A673 (cell line): ENCODE measurements at regions not wholly inside any gene's neighbourhood (a gene's known extent, or its start where the extent isn't known, plus 50 kb on each side); places are given as distances from the start of the nearest gene placed in this dataset.

ENCODE experiments used
- BruUV-seq: library from RNA; stranded (reverse); fragments of 400-500 nt; replicated peaks from 2 replicates; lab custom pipeline; 2021; lab: Mats Ljungman, UMichigan
- CTCF ChIA-PET: fragments of 300-600 bp; sonication (Branson Sonifier 250); formaldehyde crosslinking; loops from one replicate; lab custom pipeline; 2022; ENCODE audit warnings: antibody characterized with exemption; lab: Charles Lee
- POLR2A ChIA-PET: fragments of 300-600 bp; sonication (Branson Sonifier 250); formaldehyde crosslinking; loops from one replicate; lab custom pipeline; 2022; ENCODE audit warnings: antibody characterized with exemption; ENCODE audit not compliant: low non-redundant PET; lab: Charles Lee
- DNase-seq: peaks from one replicate; pipeline ENCODE4 v3.0.0-alpha.2; 2015; ENCODE audit warnings: low spot score
- H3K27ac ChIP-seq: fragments of 200-600 bp; sonication (generic); 2 replicates; pipeline ENCODE4 v1.5.1; 2016; ENCODE audit warnings: mixed run types, low read depth, mild to moderate bottlenecking, mixed read lengths, antibody characterized with exemption, low read length; ENCODE audit not compliant: poor library complexity, severe bottlenecking
- H3K27me3 ChIP-seq: fragments of 200-600 bp; sonication (generic); replicated peaks from 2 replicates; pipeline ENCODE4 v1.6.1; 2017; ENCODE audit warnings: mixed run types, low read depth, mild to moderate bottlenecking, mixed read lengths, antibody characterized with exemption, low read length; ENCODE audit not compliant: insufficient read depth, poor library complexity
- H3K36me3 ChIP-seq: fragments of 200-600 bp; sonication (generic); 2 replicates; pipeline ENCODE4 v1.6.1; 2016; ENCODE audit warnings: mixed run types, mild to moderate bottlenecking, mixed read lengths, antibody characterized with exemption, low read length; ENCODE audit not compliant: insufficient read depth, poor library complexity, severe bottlenecking
- H3K4me1 ChIP-seq: fragments of 200-600 bp; sonication (generic); 2 replicates; pipeline ENCODE4 v1.6.1; 2017; ENCODE audit warnings: mixed run types, mild to moderate bottlenecking, mixed read lengths, antibody characterized with exemption, low read length; ENCODE audit not compliant: insufficient read depth, poor library complexity, severe bottlenecking
- H3K4me3 ChIP-seq: fragments of 200-600 bp; sonication (generic); 2 replicates; pipeline ENCODE4 v1.5.1; 2016; ENCODE audit warnings: low read depth, mixed run types, mild to moderate bottlenecking, mixed read lengths, low read length; ENCODE audit not compliant: poor library complexity, severe bottlenecking
- H3K9me3 ChIP-seq: fragments of 200-600 bp; sonication (generic); 2 replicates; pipeline ENCODE4 v1.6.1; 2016; ENCODE audit warnings: mixed run types, low read depth, mild to moderate bottlenecking, mixed read lengths, antibody characterized with exemption, low read length; ENCODE audit not compliant: poor library complexity, severe bottlenecking
- EZH2 ChIP-seq: fragments of 200-600 bp; sonication (generic); IDR thresholded peaks from 2 replicates; pipeline ENCODE4 v1.6.1; 2017; ENCODE audit warnings: borderline replicate concordance, low read depth, mild to moderate bottlenecking, mixed read lengths, antibody characterized with exemption, low read length; ENCODE audit not compliant: poor library complexity, severe bottlenecking
- intact Hi-C: fragments of 100-400 bp; cut with micrococcal nuclease; formaldehyde crosslinking; loops from one replicate; pipeline ENCODE4 v1.10.0; 2022; ENCODE audit not compliant: unreplicated experiment
- TF ChIP-seq, protein P1 (sequence below): fragments of 300-800, 200-600 bp; sonication (generic); conservative IDR thresholded peaks from 2 replicates; pipeline ENCODE4 v1.5.1; 2017; ENCODE audit warnings: low read depth, mild to moderate bottlenecking, antibody characterized with exemption, low read length, moderate library complexity, mixed read lengths

DNA sequence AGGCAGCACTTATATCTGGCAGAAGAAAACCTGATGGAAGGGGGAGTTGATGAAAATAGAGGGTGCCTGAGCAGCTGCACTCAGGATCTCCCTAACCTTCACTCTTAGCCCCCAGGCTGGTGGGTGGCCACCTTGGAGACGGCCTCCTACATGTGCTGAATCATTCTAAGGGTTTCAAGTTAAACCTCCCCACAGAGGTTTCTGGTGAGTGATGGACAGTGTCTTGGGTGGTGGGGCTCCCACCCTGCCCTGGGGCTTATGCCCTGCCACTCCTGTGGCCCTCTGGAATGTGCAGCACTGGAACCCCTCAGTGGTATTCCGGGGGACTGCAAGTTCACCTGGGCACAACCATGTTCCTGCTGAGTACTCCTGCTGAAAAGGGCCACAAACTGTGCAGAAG, 357.2 kb downstream of the CD83 start:
- TF ChIP-seq, protein P1, sequence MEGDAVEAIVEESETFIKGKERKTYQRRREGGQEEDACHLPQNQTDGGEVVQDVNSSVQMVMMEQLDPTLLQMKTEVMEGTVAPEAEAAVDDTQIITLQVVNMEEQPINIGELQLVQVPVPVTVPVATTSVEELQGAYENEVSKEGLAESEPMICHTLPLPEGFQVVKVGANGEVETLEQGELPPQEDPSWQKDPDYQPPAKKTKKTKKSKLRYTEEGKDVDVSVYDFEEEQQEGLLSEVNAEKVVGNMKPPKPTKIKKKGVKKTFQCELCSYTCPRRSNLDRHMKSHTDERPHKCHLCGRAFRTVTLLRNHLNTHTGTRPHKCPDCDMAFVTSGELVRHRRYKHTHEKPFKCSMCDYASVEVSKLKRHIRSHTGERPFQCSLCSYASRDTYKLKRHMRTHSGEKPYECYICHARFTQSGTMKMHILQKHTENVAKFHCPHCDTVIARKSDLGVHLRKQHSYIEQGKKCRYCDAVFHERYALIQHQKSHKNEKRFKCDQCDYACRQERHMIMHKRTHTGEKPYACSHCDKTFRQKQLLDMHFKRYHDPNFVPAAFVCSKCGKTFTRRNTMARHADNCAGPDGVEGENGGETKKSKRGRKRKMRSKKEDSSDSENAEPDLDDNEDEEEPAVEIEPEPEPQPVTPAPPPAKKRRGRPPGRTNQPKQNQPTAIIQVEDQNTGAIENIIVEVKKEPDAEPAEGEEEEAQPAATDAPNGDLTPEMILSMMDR: no peak
- TF ChIP-seq EZH2: no peak
- no peaks in the 10 kb centered on the region for H3K9me3 ChIP-seq
- DNase-seq: no peak
- BruUV-seq: no TSS peak
- intact Hi-C loops: no loop called here
- H3K36me3 ChIP-seq: no peaks in the 10 kb centered on the region
- no peaks in the 10 kb centered on the region for H3K4me1 ChIP-seq
- H3K27me3 ChIP-seq: no peaks in the 10 kb centered on the region
- no peak overlapping the region for H3K4me3 ChIP-seq
- CTCF ChIA-PET: no interaction called here
- POLR2A ChIA-PET: no interaction called here
- H3K27ac ChIP-seq: no peak overlapping the region

DNA sequence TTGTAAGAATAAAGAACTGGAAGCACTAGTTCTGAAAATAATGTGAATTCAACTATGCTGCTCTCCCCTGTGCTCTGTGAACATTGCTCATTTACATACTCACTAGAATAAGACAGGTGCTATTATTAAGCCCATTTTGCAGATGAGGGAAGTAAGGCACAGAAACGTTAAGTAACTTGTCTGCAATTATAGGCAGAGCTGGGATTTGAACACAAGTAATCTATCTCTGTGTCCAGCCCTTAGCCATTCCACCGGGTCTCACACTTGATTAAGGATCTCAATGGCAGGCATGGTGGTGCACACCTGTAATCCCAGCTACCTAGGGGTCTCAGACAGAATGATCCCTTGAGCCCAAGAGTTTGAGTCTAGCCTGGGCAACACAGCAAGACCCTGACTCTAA, 357.7 kb downstream of the CD83 start:
- DNase-seq: no peak
- H3K36me3 ChIP-seq: no peaks in the 10 kb centered on the region
- TF ChIP-seq EZH2: no peak
- intact Hi-C loops: no loop called here
- no peaks in the 10 kb centered on the region for H3K9me3 ChIP-seq
- no peaks in the 10 kb centered on the region for H3K4me1 ChIP-seq
- no peak overlapping the region for H3K27ac ChIP-seq
- H3K27me3 ChIP-seq: no peaks in the 10 kb centered on the region
- no TSS peak for BruUV-seq
- ChIA-PET CTCF (no interaction called here), POLR2A (no interaction called here)
- H3K4me3 ChIP-seq: no peak overlapping the region

GRCh38 chr6:14476793-14477531, 359.4 kb downstream of the CD83 start:
- TF ChIP-seq, protein P1: no peak
- TF ChIP-seq EZH2: no peak
- ChIA-PET POLR2A (no interaction called here), CTCF (no interaction called here)
- no TSS peak for BruUV-seq
- intact Hi-C loops: no loop called here
- Histone ChIP-seq H3K27me3 (no peaks in the 10 kb centered on the region), H3K9me3 (no peaks in the 10 kb centered on the region), H3K36me3 (no peaks in the 10 kb centered on the region), H3K4me3 (no peak overlapping the region), H3K27ac (no peak overlapping the region), H3K4me1 (no peaks in the 10 kb centered on the region)
- no peak for DNase-seq

DNA sequence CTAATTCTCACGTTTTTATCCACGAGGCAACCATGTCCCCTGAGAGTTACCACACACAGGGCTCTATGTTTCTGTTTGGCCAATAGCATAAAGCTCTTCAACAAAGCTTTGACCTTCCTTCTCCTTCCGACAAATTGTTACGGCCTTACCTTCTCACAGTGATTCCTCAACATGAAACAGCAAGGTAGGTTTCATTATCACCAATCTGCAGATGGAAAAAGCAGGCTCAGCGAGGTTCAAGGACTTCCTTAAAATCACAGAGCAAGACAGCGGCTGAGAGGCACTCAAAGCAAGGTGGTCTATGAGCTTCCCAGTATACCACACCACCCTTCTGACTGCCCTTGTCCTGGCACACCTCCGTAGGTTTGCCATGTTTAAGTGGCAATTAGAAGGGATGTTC, 360.0 kb downstream of the CD83 start:
- no peak overlapping the region for H3K27ac ChIP-seq
- intact Hi-C loops: no loop called here
- CTCF ChIA-PET: no interaction called here
- no peaks in the 10 kb centered on the region for H3K9me3 ChIP-seq
- POLR2A ChIA-PET: no interaction called here
- TF ChIP-seq, protein P1: no peak
- TF ChIP-seq EZH2: no peak
- no peaks in the 10 kb centered on the region for H3K36me3 ChIP-seq
- no peak overlapping the region for H3K4me3 ChIP-seq
- no peaks in the 10 kb centered on the region for H3K4me1 ChIP-seq
- no peak for DNase-seq
- BruUV-seq: no TSS peak
- no peaks in the 10 kb centered on the region for H3K27me3 ChIP-seq
